Transverse colon (tissue), 4 donors: ENCODE measurements at regions not wholly inside any gene's neighbourhood (a gene's known extent, or its start where the extent isn't known, plus 50 kb on each side); places are given as distances from the start of the nearest gene placed in this dataset.

ENCODE experiments used
- DNase-seq: peaks from one replicate; pipeline ENCODE4 v3.0.0-alpha.2; 2019
- H3K27ac ChIP-seq, 4 donors: fragments of 200-600 bp; sonication (generic); 2 replicates each; pipeline ENCODE4 v1.5.1; 2016 to 2018; ENCODE audit warnings: inconsistent platforms in 4 of 4
- H3K27me3 ChIP-seq: fragments of 200-600 bp; sonication (generic); 2 replicates; pipeline ENCODE4 v1.5.1; 2017; ENCODE audit warnings: inconsistent platforms
- H3K36me3 ChIP-seq, 4 donors: fragments of 200-600 bp; sonication (generic); 2 replicates each; pipeline ENCODE4 v1.5.1; 2017 to 2019; ENCODE audit warnings: inconsistent platforms in 4 of 4
- H3K4me1 ChIP-seq, 4 donors: fragments of 200-600 bp; sonication (generic); 2 replicates each; pipeline ENCODE4 v1.5.1; 2017 to 2020; ENCODE audit warnings: inconsistent platforms in 4 of 4
- H3K4me3 ChIP-seq, 4 donors: fragments of 200-600 bp; sonication (generic); 1 replicate in 1 of 4; 2 replicates in 3 of 4; pipeline versions ENCODE4 v1.5.1 to v1.6.1; 2017 to 2019; ENCODE audit warnings: inconsistent platforms in 4 of 4
- H3K9me3 ChIP-seq, 2 donors: fragments of 200-600 bp; sonication (generic); 2 replicates each; pipeline ENCODE4 v1.5.1; 2017 to 2019; ENCODE audit warnings: inconsistent platforms in 2 of 2
- EP300 ChIP-seq: sonication (generic); formaldehyde crosslinking; IDR thresholded peaks from one replicate; pipeline ENCODE4 v1.6.1; 2017; ENCODE audit warnings: antibody characterized with exemption, low read depth
- POLR2A ChIP-seq: fragments of 450-650 bp; IDR thresholded peaks from one replicate; pipeline ENCODE4 v1.6.1; 2016; ENCODE audit warnings: antibody characterized with exemption, mild to moderate bottlenecking, moderate library complexity
- POLR2AphosphoS5 ChIP-seq, 3 donors: sonication (generic); formaldehyde crosslinking; IDR thresholded peaks; one replicate each; pipeline ENCODE4 v1.6.1; 2016; ENCODE audit warnings: antibody characterized with exemption in 3 of 3
- WGBS, 2 donors: methylation state at CpG; one replicate each; pipeline ENCODE4 v1.1.5; 2018; ENCODE audit warnings: low coverage in 1 of 2; 5-methylcytosine and 5-hydroxymethylcytosine counted together
- in situ Hi-C, 4 donors: fragments of 200-750 bp; cut with MboI; loops; one replicate each; pipeline versions ENCODE4 v1.15.0 to v1.15.1; 2017; ENCODE audit warnings: low sequenced_read_pairs in 3 of 4, low pct_ligation_motif_present in 1 of 4, low pct_unique_long_range_greater_than_20kb in 1 of 4
- intact Hi-C: fragments of 100-400 bp; cut with DNase I; formaldehyde crosslinking; loops from one replicate; pipeline ENCODE4 v1.15.1; 2023; ENCODE audit warnings: low total_unique reads
- TF ChIP-seq, protein P1 (sequence below), 5 experiments: fragments of 200-600 bp in 3 of 5; fragments of 450-650 bp in 2 of 5; sonication (generic) in 3 of 5; IDR thresholded peaks; 1 replicate in 2 of 5; 2 replicates in 3 of 5; pipeline ENCODE4 v1.5.1; 2016 to 2017; ENCODE audit warnings: antibody characterized with exemption in 5 of 5, inconsistent platforms in 3 of 5, mild to moderate bottlenecking in 2 of 5, moderate library complexity in 1 of 5

DNA sequence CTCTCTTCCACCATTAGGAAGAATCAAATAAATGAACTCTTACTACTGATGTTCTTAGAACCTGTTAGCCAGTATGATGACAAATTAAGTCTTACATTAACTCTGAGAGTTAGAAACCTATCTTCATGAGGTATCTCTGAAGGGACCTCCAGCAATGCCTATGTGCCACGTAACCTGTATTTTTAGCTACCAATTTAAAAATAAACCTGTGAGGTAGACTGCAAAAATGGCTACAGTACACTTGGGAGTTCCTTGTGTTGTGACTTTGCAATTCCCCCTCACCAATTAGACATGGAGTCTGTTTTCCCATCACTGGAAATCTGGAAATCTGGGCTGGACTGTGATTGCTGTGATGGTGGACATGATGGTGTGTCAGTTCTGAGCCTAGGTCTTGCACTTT is 143.7 kb upstream of the MPHOSPH6 start:
- Histone ChIP-seq H3K4me1 (no peaks in the 10 kb centered on the region), H3K36me3 (no peaks in the 10 kb centered on the region), H3K27ac (no peak overlapping the region), H3K27me3 (no peaks in the 10 kb centered on the region), H3K9me3 (no peaks in the 10 kb centered on the region), H3K4me3 (no peak overlapping the region)
- TF ChIP-seq POLR2A, result no peak
- TF ChIP-seq, protein P1, sequence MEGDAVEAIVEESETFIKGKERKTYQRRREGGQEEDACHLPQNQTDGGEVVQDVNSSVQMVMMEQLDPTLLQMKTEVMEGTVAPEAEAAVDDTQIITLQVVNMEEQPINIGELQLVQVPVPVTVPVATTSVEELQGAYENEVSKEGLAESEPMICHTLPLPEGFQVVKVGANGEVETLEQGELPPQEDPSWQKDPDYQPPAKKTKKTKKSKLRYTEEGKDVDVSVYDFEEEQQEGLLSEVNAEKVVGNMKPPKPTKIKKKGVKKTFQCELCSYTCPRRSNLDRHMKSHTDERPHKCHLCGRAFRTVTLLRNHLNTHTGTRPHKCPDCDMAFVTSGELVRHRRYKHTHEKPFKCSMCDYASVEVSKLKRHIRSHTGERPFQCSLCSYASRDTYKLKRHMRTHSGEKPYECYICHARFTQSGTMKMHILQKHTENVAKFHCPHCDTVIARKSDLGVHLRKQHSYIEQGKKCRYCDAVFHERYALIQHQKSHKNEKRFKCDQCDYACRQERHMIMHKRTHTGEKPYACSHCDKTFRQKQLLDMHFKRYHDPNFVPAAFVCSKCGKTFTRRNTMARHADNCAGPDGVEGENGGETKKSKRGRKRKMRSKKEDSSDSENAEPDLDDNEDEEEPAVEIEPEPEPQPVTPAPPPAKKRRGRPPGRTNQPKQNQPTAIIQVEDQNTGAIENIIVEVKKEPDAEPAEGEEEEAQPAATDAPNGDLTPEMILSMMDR (IDR thresholded peaks at IDR 0.05), result no peak
- no peak for TF ChIP-seq EP300
- TF ChIP-seq POLR2AphosphoS5 (IDR thresholded peaks at IDR 0.05), result no peak
- in situ Hi-C loops, result no loop called here
- intact Hi-C loops, result no loop called here
- no peak for DNase-seq
- 80 to 90% methylated on average over 1 of the region's 1 CpG for WGBS, 2 donors

DNA sequence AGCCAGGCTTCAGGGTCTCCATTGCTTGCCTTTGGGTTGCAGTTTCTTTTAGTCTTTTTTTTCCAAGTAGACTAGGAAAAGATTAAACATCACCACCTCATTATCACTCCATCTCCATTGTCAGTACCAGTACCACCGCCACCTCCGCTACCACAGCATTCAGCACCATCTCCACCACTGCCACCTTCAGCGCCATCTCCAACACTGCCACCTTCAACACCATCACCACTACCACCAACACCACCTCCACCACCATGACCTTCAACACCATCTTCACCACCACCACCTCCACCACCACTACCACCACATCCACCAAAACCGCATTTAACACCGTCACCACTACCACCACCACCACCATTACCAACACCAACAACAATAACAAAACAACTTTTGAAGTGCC is 141.5 kb upstream of the MPHOSPH6 start:
- 95 to 100% methylated on average over 5 of the region's 5 CpGs for WGBS, 2 donors
- no peaks in the 10 kb centered on the region for H3K36me3 ChIP-seq

GRCh38 chr16:82302042-82302727 is 132.2 kb upstream of the MPHOSPH6 start:
- intact Hi-C loops, result no loop called here
- no peaks in the 10 kb centered on the region for H3K9me3 ChIP-seq
- H3K4me3 ChIP-seq, result no peak overlapping the region
- 82 to 91% methylated on average over 6 to 17 of the region's 17 CpGs for WGBS, 2 donors
- no peaks in the 10 kb centered on the region for H3K36me3 ChIP-seq
- DNase-seq, result no peak
- H3K4me1 ChIP-seq, result no peaks in the 10 kb centered on the region
- no peaks in the 10 kb centered on the region for H3K27me3 ChIP-seq
- no peak overlapping the region for H3K27ac ChIP-seq
- TF ChIP-seq POLR2AphosphoS5 (IDR thresholded peaks at IDR 0.05) (no peak), POLR2A (no peak), EP300 (no peak)
- TF ChIP-seq, protein P1 (IDR thresholded peaks at IDR 0.05), result no peak
- in situ Hi-C loops, result no loop called here

More for the DNA sequence above, 141.5 kb upstream of the MPHOSPH6 start:
- Histone ChIP-seq H3K4me1 (no peaks in the 10 kb centered on the region), H3K27ac (no peak overlapping the region), H3K4me3 (no peak overlapping the region), H3K27me3 (no peaks in the 10 kb centered on the region), H3K9me3 (no peaks in the 10 kb centered on the region)
- in situ Hi-C loops (no loop called here), intact Hi-C loops (no loop called here)
- TF ChIP-seq, protein P1 (IDR thresholded peaks at IDR 0.05), result no peak
- TF ChIP-seq EP300 (no peak), POLR2A (no peak), POLR2AphosphoS5 (IDR thresholded peaks at IDR 0.05) (no peak)
- no peak for DNase-seq

DNA sequence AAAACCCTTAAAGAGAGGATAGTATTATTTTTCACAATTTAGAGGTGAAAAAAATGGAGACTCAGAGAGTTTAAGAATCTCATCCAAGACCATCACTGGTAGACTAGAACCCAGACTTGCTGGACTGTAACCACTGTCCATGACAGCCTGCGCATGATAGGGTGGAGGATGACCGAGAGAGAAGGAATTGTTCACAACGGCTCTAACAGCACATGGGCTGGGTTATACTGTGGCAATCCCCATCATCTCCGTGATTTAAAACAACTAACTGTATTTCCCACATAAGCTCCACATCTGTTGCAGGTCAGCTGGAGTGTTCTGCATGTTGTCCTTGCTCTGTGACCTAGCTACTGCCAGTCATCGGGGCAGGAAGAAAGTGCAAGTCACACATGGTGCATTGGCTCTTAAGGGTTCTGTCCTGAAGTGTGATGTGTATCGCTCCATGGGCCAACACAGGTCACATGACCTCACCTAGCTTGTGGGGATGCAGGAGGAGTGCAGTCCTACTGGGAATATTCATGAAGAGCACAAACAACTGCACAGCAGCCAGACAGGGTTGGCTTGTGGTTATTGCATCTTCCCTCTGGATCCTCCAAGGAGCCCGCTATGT is 131.2 kb upstream of the MPHOSPH6 start:
- 85 to 91% methylated on average over 4 to 7 of the region's 7 CpGs for WGBS, 2 donors
- H3K27me3 ChIP-seq, result no peaks in the 10 kb centered on the region
- intact Hi-C loops, result no loop called here
- H3K27ac ChIP-seq, result no peak overlapping the region
- no peaks in the 10 kb centered on the region for H3K4me1 ChIP-seq
- no peaks in the 10 kb centered on the region for H3K9me3 ChIP-seq
- no peak for DNase-seq
- H3K4me3 ChIP-seq, result no peak overlapping the region
- H3K36me3 ChIP-seq, result no peaks in the 10 kb centered on the region
- in situ Hi-C loops, result no loop called here
- TF ChIP-seq POLR2AphosphoS5 (IDR thresholded peaks at IDR 0.05) (no peak), EP300 (no peak), POLR2A (no peak)
- TF ChIP-seq, protein P1 (IDR thresholded peaks at IDR 0.05), result no peak
